SK-N-SH (cell line): ENCODE measurements at regions not wholly inside any gene's neighbourhood (a gene's known extent, or its start where the extent isn't known, plus 50 kb on each side); places are given as distances from the start of the nearest gene placed in this dataset.

Source experiments
- RCOR1 ChIP-seq: fragments of 150-350 bp; IDR thresholded peaks from 2 replicates; pipeline ENCODE4 v1.6.1; 2017; ENCODE audit warnings: antibody characterized with exemption, low read length
- SIN3A ChIP-seq: IDR thresholded peaks from 2 replicates; pipeline ENCODE4 v1.6.1; 2012; ENCODE audit warnings: low read depth, mild to moderate bottlenecking, low read length, moderate library complexity, borderline replicate concordance
- TAF1 ChIP-seq: IDR thresholded peaks from 2 replicates; pipeline ENCODE4 v1.6.1; 2012; ENCODE audit warnings: low read depth, mild to moderate bottlenecking, low read length, moderate library complexity, borderline replicate concordance
- TF ChIP-seq, protein P1 (sequence below): fragments of 200-600 bp; sonication (generic); IDR thresholded peaks from 2 replicates; pipeline ENCODE4 v1.6.1; 2017; ENCODE audit warnings: antibody characterized with exemption, mild to moderate bottlenecking, moderate library complexity
- TF ChIP-seq, protein P2 (sequence below): IDR thresholded peaks from 2 replicates; pipeline ENCODE4; 2012

DNA sequence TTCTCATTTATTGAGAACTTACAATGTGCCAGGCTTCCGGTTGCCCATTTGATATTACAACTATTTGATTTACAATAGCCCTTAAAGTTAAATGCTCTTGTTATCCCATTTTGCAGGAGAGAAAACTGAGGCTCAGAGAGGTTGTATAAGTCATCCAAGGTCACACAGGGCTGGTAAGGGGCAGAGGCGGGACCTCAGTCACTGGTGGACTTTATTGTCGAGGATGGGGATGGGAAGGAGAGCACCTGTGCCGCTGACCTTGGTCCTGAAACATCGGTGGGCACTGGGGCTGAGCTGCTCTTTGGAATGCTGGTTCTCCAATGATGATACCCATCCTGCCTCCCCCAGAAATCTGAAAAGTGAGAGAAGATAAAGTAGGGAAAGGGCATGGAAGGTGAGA lies 265.4 kb downstream of the MIAT start:
- TF ChIP-seq, protein P1, sequence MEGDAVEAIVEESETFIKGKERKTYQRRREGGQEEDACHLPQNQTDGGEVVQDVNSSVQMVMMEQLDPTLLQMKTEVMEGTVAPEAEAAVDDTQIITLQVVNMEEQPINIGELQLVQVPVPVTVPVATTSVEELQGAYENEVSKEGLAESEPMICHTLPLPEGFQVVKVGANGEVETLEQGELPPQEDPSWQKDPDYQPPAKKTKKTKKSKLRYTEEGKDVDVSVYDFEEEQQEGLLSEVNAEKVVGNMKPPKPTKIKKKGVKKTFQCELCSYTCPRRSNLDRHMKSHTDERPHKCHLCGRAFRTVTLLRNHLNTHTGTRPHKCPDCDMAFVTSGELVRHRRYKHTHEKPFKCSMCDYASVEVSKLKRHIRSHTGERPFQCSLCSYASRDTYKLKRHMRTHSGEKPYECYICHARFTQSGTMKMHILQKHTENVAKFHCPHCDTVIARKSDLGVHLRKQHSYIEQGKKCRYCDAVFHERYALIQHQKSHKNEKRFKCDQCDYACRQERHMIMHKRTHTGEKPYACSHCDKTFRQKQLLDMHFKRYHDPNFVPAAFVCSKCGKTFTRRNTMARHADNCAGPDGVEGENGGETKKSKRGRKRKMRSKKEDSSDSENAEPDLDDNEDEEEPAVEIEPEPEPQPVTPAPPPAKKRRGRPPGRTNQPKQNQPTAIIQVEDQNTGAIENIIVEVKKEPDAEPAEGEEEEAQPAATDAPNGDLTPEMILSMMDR, result no peak
- TF ChIP-seq SIN3A (no peak), RCOR1 (no peak), TAF1 (no peak)
- TF ChIP-seq, protein P2, sequence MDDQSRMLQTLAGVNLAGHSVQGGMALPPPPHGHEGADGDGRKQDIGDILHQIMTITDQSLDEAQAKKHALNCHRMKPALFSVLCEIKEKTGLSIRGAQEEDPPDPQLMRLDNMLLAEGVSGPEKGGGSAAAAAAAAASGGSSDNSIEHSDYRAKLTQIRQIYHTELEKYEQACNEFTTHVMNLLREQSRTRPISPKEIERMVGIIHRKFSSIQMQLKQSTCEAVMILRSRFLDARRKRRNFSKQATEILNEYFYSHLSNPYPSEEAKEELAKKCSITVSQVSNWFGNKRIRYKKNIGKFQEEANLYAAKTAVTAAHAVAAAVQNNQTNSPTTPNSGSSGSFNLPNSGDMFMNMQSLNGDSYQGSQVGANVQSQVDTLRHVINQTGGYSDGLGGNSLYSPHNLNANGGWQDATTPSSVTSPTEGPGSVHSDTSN, result no peak
